ENCODE measurements at regions not wholly inside any gene's neighbourhood (a gene's known extent, or its start where the extent isn't known, plus 50 kb on each side); places are given as distances from the start of the nearest gene placed in this dataset.
"Not testable (repeated sequence)": the region's sequence is repeated elsewhere in the genome, so short reads cannot be mapped to it uniquely, and the experiment has no call there.

GRCh38 chr12:88931598-88931997, 351.3 kb upstream of the KITLG start:
- no peak for DNase-seq

DNA sequence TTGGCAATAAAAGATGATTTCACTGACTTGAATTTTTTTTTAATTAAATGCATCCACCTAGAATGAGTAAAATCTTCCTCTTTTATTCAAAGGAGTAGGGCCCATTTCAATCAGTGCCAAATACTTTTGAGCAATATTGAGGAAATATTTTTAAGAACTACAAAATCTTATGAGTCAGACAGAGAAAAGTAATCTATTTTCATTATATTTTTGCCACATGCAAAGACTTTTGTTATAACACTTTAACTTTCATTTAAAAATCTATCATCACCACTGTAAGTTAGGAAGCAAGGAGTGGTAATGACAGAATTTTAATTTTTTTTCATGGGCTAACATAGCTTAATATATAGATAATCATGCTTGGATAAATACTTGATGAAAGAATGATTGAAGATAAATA, 345.2 kb upstream of the KITLG start:
- DNase-seq, result no peak

- no peak for DNase-seq
These were observed 343.9 kb upstream of the KITLG start for GRCh38 chr12:88924162-88924561.

DNA sequence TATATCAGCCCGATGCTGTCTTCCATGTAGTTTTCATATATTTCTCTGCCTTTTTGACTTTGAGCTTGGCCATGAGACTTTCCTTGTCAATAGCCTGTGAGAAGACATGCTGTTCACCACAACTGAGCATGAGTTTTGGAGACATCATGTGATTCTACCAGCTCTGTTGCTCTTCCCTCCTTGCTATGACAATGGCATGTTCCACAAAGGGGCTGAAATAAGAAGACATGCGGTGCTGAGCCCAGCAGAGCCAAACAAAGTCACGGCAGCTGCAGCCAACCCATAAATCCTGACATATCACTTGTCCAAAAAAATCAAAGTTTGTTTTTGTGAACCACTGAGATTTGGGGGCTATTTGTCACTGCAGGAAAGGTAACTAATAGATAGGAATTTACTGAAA, 343.4 kb upstream of the KITLG start:
- no peak for DNase-seq

GRCh38 chr12:88922816-88923215, 342.5 kb upstream of the KITLG start:
- DNase-seq, result no peak

- DNase-seq, result no peak
These were observed 341.7 kb upstream of the KITLG start for GRCh38 chr12:88921890-88922532.

DNA sequence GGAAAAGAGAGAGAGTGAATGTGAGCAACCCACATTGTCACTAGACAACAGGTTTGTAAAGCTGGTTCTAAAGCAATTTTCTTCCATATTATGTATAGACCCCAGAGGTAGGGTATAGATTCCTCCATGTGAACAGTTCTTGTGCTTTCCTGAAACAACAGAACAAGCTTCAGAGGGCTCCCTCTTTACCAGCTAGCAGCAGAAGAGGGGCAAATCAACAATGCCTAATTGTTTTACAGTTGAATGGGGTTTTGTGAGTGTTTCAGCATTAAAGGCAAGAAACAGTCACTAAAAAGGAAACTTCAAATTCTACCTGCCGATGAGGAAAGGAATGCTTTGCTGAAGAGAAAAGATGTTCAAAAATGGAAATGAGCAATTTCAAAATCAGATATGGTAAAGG, 341.2 kb upstream of the KITLG start:
- DNase-seq, result no peak

DNA sequence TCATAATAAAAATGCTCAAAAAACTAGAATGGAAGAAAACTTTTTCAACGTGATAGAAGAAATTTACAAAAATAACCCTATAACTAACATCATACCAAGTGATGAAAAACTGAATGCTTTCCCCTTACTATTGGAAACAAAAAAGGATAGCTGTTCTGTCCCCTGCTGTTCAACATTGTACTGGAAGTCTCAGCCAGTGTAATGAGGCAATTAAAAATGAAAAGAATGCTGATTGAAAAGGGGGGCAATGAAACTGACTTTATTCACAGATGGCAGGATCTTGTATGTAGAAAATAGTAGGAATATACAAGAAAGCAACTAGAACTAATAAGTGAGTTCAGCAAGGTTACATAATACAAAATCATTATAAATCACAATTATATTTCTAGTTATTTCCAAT, 337.9 kb upstream of the KITLG start:
- DNase-seq, result no peak

- DNase-seq, result no peak
These were observed 334.7 kb upstream of the KITLG start for GRCh38 chr12:88914967-88915366.

GRCh38 chr12:88909510-88909909, 329.2 kb upstream of the KITLG start:
- no peak for DNase-seq

GRCh38 chr12:88908345-88908744, 328.1 kb upstream of the KITLG start:
- DNase-seq, result no peak

DNA sequence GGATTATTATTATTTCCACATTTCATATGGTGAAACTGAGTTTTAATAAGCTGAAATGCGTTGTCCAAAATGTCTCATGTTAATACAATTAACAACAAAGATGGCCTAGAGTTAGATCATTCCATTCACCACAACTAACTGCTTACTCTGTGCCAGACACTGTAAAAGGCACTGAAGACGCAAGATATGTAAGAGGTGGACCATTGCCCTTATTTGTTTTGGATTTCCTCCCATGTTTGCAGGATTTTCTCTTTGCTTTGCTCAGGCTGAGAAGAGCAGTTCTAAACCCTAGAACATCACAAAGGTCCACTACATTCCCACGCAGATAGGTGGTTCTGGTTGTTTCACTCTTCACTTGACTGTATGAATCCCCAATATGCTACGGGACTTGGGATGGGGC, 324.4 kb upstream of the KITLG start:
- no peak for DNase-seq

- no peak for DNase-seq
These were observed 323.1 kb upstream of the KITLG start for GRCh38 chr12:88903333-88903732.

DNA sequence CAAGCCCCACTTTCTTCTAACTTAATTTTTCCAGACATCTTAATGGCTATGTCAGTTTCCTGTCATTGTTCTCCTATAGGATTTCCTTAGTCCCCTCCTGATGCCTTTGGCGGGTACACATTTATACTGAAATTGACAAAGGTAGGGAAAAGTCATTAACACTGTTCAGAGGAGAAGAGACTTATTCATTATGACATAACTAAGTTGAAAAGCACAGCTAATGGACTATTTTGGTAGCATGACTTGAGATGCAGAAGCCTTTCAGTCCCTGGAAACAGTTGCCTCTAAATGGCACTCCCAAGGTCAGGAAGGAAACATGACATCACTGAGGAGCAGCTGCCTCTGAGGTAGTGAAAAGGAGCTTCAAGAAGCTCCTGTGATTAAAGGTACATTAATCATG, 317.5 kb upstream of the KITLG start:
- no peak for DNase-seq

DNA sequence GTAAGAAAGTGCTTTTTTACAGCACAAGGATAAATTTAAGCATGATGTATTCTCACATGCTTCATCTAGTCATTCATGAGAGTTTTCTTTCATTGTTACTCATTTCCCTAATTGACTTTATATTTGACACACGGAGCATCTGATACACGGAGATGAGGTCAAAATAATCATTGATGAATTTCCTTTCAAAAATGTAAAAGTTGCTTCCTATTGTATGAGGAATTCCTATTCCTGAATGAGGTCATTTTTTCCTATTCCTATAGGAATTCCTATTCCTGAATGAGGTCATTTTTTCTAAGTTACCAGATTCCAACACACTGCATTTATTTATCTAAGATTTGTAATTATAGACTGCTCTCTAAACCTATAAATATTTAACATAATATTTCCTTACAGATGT, 316.7 kb upstream of the KITLG start:
- DNase-seq, result no peak

DNA sequence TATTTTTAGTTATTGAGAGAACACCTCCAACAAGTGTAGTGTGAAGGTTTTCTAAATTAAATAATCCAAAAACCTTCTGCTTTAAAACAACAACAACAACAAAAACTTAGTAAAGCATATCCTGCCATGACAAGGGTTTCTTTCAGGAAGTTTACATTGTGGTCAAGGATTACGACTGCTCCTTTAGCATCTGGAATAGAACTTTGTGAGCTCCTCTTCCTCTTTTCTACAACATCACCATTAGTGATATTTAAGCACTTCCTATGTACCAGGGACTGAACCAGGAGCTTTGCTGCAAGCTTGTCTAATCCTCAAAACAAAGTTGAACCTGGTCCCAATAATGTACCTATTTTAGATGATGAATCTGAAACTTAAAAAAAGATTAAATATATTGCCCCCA, 315.4 kb upstream of the KITLG start:
- DNase-seq, result no peak

GRCh38 chr12:88893801-88894200, 313.5 kb upstream of the KITLG start:
- DNase-seq, result peak; percentile 52

- DNase-seq, result not testable (repeated sequence)
These were observed 311.2 kb upstream of the KITLG start for GRCh38 chr12:88891434-88891833.

DNA sequence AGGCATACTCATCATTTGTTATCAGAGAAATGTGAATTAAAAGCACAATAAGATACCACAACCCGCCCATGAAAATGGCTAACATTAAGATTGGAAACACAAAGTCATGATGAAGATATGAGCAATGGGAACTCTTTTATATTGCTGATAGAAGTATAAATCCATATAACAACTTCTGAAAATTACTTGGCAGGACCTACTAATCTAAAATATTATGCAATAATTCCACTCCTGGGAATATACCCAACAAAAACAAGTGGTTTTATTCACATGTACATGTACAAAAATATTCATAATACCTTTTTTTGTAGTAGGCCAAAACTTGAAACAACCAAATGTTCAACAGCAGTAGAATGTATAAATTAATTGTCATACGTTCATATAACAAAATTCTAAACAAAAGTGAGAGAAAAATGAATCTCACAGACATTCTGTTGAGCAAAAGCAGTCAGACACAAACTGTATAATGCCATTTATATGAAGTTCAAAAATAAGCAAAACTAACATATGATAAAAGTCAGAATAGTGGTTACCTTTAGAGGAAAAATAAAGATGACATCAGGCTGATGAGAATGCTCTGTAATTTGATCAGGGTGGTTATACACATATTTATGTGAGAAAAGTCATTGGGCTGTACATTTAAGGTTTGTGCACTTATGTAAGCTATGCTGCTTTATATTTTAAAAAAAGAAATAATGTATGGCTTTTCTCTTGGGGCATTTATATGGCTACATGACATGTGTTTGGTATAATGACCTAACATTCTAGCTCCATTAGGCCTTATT, 309.2 kb upstream of the KITLG start:
- no peak for DNase-seq

DNA sequence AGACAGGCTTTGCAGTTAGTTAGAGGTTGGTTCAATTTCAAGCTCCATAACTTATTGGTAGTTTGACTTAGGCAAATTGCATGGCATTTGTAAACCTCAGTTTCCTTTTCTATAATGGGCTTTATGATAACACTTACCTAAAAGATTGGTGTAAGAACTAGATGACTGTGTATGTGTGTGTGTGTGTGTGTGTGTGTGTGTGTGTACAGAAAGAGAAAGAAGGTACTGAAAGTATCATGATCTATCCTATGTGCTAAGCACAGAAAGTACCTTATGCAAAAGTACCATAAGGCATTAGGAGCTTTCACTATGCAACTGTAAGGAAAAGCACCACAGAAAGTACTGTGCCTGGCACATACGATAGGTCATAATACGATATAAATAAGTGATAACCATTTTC, 304.3 kb upstream of the KITLG start:
- no peak for DNase-seq

DNA sequence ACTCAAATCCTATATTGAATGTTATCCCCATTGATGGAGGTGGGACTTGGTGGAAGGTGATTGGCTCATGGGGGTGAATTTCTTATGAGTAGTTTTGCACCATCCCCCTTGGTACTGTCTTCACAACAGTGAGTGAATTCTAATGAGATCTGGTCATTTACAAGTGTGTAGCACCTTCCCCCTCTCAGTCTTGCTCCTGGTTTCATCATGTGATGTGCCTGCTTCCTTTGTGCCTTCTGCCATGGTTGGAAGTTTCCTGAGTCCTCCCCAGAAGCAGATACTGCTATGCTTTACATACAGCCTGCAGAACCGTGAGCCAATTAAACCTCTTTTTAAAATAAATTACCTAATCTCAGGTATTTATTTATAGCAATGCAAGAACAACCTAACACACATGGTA, 302.4 kb upstream of the KITLG start:
- no peak for DNase-seq

DNA sequence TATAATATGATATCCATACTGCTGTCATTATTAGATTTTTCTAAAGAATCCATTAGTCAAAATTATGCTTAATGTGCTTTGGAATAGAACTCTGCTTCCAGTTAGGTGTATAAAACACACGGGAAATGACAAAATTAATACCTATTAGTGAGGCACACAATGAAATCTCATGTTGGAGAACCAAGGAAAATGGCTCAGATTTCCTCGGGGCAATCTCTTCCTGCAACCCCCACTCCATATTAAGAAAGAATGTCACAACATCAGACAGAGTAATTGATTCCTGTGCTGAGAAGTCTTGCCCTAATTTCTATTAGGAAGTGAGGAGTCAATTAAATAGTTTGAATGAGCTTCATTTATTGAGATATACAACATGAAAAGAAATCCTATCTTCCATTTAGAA, 299.8 kb upstream of the KITLG start:
- DNase-seq, result no peak

DNA sequence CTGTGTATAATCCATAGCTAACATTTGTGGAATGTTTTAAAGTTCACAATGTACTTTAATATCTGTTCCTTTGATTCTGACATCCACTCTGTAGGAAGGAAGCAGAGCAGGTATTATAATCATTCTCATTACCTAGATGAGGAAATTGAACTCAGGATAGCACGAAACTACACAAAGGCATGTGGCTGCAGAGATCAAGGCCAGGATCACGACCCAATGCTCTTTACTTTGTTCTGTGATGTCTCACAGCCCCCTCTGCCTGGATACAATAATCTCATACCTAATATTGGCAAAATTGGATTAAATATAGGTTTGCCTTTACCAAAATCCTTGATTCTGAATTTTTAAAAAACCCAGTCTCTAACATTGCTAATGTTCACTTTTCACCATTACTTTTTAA, 298.0 kb upstream of the KITLG start:
- no peak for DNase-seq

DNA sequence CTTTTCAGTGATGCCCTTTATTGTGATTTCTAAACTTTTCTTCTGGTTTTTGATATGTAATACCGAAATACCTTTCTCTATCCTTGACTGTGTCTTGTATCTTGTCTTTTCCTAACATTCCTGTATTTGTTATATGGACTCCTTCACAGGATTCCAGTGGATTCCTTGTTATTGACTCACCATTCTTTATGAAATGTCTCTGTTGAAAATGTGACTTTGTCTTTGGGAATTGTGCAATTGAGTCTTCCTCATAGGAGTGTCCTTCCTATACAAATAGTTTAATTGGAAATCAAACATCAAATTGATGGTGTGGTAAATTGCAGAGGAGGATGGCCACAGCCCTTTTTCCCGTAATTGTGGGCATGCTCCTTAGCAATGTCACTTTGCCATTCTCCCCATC, 296.6 kb upstream of the KITLG start:
- DNase-seq, result no peak
